Smooth muscle cell (in vitro differentiated cells): ENCODE measurements at regions not wholly inside any gene's neighbourhood (a gene's known extent, or its start where the extent isn't known, plus 50 kb on each side); places are given as distances from the start of the nearest gene placed in this dataset.
A peak's percentile ranks its signal among the peaks of the same experiment; 100 is the strongest.

Source experiments
- DNase-seq: peaks from one replicate; lab custom pipeline; 2025; ENCODE audit not compliant: unreplicated experiment; lab: John Stamatoyannopoulos, UW
- H2AFZ ChIP-seq: fragments of 200-600 bp; sonication (generic); 2 replicates; pipeline ENCODE4 v1.6.0; 2016; ENCODE audit warnings: antibody characterized with exemption, low read depth, mild to moderate bottlenecking
- H3F3A ChIP-seq: fragments of 200-600 bp; sonication (generic); 2 replicates; pipeline ENCODE4 v1.6.0; 2017; ENCODE audit warnings: antibody characterized with exemption, low read depth
- H3K27ac ChIP-seq: fragments of 200-600 bp; sonication (generic); 2 replicates; pipeline ENCODE4 v1.5.1; 2016; ENCODE audit warnings: low read depth, mild to moderate bottlenecking
- H3K27me3 ChIP-seq: fragments of 200-600 bp; sonication (generic); 2 replicates; pipeline ENCODE4 v1.6.1; 2016; ENCODE audit warnings: low read depth, mild to moderate bottlenecking
- H3K36me3 ChIP-seq: fragments of 200-600 bp; sonication (generic); 2 replicates; pipeline ENCODE4 v1.5.1; 2016; ENCODE audit warnings: low read depth
- H3K4me1 ChIP-seq: fragments of 200-600 bp; sonication (generic); 2 replicates; pipeline ENCODE4 v1.5.1; 2016; ENCODE audit warnings: low read depth
- H3K4me2 ChIP-seq: fragments of 200-600 bp; sonication (generic); 2 replicates; pipeline ENCODE4 v1.6.0; 2016; ENCODE audit warnings: mild to moderate bottlenecking
- H3K4me3 ChIP-seq: fragments of 200-600 bp; sonication (generic); 2 replicates; pipeline ENCODE4 v1.5.1; 2016; ENCODE audit warnings: mild to moderate bottlenecking
- H3K79me2 ChIP-seq: fragments of 200-600 bp; sonication (generic); 2 replicates; pipeline ENCODE4 v1.6.0; 2016; ENCODE audit warnings: low read depth, mild to moderate bottlenecking
- H3K9ac ChIP-seq: fragments of 200-600 bp; sonication (generic); 2 replicates; pipeline ENCODE4 v1.6.0; 2016; ENCODE audit warnings: low read depth
- H3K9me3 ChIP-seq: fragments of 200-600 bp; sonication (generic); replicated peaks from 2 replicates; pipeline ENCODE4 v1.5.1; 2016; ENCODE audit warnings: low read depth
- H4K20me1 ChIP-seq: fragments of 200-600 bp; sonication (generic); 2 replicates; pipeline ENCODE4 v1.6.0; 2016; ENCODE audit warnings: low read depth
- WGBS: methylation state at CpG from one replicate; pipeline ENCODE4 v1.1.7; 2016; ENCODE audit warnings: low lambda C conversion rate; 5-methylcytosine and 5-hydroxymethylcytosine counted together
- TF ChIP-seq, protein P1 (sequence below): fragments of 200-600 bp; sonication (generic); IDR thresholded peaks from 2 replicates; pipeline ENCODE4 v1.5.1; 2017; ENCODE audit warnings: borderline replicate concordance, mild to moderate bottlenecking, antibody characterized with exemption; ENCODE audit not compliant: insufficient read depth, poor library complexity, severe bottlenecking

DNA sequence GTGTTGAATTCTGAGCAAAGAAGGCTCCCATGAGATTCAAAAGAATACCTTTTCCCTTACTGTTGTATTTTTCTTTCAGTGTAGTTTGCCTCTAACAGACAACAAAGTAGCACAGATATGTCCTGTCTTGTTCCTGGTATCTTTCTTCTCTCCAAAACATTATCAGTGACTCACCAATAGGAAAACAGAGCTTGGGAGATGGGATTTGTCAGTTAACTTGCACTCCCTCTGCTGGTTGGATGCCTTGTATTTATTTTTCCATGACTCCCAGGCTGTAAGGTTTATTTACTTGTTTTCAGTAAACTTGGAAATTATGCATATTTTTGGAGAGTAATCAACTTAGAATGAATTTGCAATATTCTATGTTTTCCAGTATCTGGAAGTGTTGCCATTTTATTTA is 129.7 kb downstream of the SAMD9 start:
- H3K4me1 ChIP-seq: no peaks in the 10 kb centered on the region
- no peak for DNase-seq
- no peak overlapping the region for H3K27ac ChIP-seq
- H3K79me2 ChIP-seq: no peaks in the 10 kb centered on the region
- no peak overlapping the region for H3K4me2 ChIP-seq
- no peaks in the 10 kb centered on the region for H3K9me3 ChIP-seq
- H2AFZ ChIP-seq: no peak overlapping the region
- H3K36me3 ChIP-seq: no peaks in the 10 kb centered on the region
- H3F3A ChIP-seq: no peaks in the 10 kb centered on the region
- H3K9ac ChIP-seq: no peak overlapping the region
- no peak overlapping the region for H3K4me3 ChIP-seq
- no peaks in the 10 kb centered on the region for H3K27me3 ChIP-seq
- TF ChIP-seq, protein P1, sequence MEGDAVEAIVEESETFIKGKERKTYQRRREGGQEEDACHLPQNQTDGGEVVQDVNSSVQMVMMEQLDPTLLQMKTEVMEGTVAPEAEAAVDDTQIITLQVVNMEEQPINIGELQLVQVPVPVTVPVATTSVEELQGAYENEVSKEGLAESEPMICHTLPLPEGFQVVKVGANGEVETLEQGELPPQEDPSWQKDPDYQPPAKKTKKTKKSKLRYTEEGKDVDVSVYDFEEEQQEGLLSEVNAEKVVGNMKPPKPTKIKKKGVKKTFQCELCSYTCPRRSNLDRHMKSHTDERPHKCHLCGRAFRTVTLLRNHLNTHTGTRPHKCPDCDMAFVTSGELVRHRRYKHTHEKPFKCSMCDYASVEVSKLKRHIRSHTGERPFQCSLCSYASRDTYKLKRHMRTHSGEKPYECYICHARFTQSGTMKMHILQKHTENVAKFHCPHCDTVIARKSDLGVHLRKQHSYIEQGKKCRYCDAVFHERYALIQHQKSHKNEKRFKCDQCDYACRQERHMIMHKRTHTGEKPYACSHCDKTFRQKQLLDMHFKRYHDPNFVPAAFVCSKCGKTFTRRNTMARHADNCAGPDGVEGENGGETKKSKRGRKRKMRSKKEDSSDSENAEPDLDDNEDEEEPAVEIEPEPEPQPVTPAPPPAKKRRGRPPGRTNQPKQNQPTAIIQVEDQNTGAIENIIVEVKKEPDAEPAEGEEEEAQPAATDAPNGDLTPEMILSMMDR: peak; percentile 44
- H4K20me1 ChIP-seq: no peaks in the 10 kb centered on the region

DNA sequence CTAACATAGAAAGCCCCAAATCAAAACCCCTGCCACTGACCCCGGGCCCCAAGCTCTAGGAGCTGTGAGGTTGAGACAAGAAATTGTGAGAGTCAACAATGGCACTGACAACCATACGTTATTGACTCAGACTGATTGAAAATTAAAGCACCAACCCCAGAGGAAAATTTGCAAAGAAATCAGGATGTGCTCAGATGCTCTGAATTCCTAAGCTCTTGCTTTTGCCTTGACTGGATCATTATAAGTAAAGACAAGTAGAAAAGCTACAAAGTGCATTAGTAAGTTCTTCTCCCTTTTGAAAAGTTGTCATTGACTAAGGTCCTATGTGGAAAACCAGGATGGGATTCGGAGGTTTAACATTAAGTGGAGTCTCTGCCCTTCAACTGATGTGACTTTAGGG is 130.2 kb downstream of the SAMD9 start:
- no peak overlapping the region for H2AFZ ChIP-seq
- H3F3A ChIP-seq: no peaks in the 10 kb centered on the region
- WGBS: 88% methylated on average over 3 of the region's 3 CpGs
- no peaks in the 10 kb centered on the region for H3K27me3 ChIP-seq
- no peak overlapping the region for H3K4me3 ChIP-seq
- TF ChIP-seq, protein P1: no peak
- H3K36me3 ChIP-seq: no peaks in the 10 kb centered on the region
- H3K9me3 ChIP-seq: no peaks in the 10 kb centered on the region
- H3K79me2 ChIP-seq: no peaks in the 10 kb centered on the region
- no peak overlapping the region for H3K4me2 ChIP-seq
- no peak overlapping the region for H3K9ac ChIP-seq
- H3K27ac ChIP-seq: no peak overlapping the region
- H4K20me1 ChIP-seq: no peaks in the 10 kb centered on the region
- DNase-seq: no peak
- H3K4me1 ChIP-seq: no peaks in the 10 kb centered on the region

DNA sequence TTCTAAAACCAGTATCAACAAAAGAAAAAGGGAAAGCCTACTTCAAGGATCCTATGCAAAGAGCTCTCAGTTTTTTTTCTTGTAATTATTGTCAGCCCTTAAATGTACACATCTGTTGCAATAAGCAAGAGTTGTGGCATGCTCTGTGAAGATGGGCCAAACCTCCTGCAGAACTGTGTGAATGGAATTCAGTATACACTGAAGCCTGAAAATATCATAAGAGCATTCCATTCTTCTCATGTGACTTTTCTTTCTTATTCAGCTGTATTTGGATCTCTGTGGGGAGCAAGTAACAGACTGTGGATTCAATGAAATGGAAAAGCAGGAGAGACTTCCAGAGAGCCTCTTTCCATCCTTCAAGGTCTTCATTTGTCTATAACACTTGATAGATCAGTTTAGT is 130.7 kb downstream of the SAMD9 start:
- H3K27me3 ChIP-seq: no peaks in the 10 kb centered on the region
- H3K79me2 ChIP-seq: no peaks in the 10 kb centered on the region
- H4K20me1 ChIP-seq: no peaks in the 10 kb centered on the region
- no peak overlapping the region for H3K27ac ChIP-seq
- no peak overlapping the region for H2AFZ ChIP-seq
- no peaks in the 10 kb centered on the region for H3F3A ChIP-seq
- no peaks in the 10 kb centered on the region for H3K36me3 ChIP-seq
- H3K9me3 ChIP-seq: no peaks in the 10 kb centered on the region
- DNase-seq: no peak
- TF ChIP-seq, protein P1: no peak
- H3K4me1 ChIP-seq: no peaks in the 10 kb centered on the region
- H3K4me3 ChIP-seq: no peak overlapping the region
- H3K4me2 ChIP-seq: no peak overlapping the region
- no peak overlapping the region for H3K9ac ChIP-seq

DNA sequence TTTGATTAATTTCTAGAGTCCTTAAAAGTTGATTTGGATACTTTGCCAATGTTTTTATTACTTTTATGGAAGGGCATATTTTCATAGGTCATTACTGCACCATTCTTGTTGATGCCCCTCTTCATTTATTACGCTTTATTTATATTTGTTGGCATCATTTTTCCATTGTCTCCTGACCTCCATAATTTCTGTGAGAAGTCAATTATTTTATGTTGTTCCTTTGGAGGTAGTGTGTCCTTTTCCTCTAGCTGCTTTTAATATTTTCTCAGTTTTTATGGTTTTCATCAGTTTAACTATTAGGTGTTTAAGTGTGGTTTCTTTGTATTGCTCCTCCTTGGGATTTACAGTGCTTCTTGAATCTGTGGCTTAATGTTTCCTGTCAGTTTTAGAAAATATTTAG is 134.9 kb downstream of the SAMD9 start:
- TF ChIP-seq, protein P1: no peak
- 100% methylated on average over 1 of the region's 1 CpG for WGBS

More for the DNA sequence above, 134.9 kb downstream of the SAMD9 start:
- DNase-seq: no peak
- H3K27ac ChIP-seq: no peak overlapping the region
- H3K9me3 ChIP-seq: peaks cover 4% of the 10 kb centered on the region
- H3K9ac ChIP-seq: no peak overlapping the region
- H3K4me1 ChIP-seq: no peaks in the 10 kb centered on the region
- H3K79me2 ChIP-seq: no peaks in the 10 kb centered on the region
- H3K4me2 ChIP-seq: no peak overlapping the region
- no peak overlapping the region for H3K4me3 ChIP-seq
- no peaks in the 10 kb centered on the region for H3K36me3 ChIP-seq
- H3K27me3 ChIP-seq: no peaks in the 10 kb centered on the region
- no peaks in the 10 kb centered on the region for H3F3A ChIP-seq
- no peaks in the 10 kb centered on the region for H4K20me1 ChIP-seq
- no peak overlapping the region for H2AFZ ChIP-seq
